Mucosa of descending colon (tissue), 3 donors: ENCODE measurements at regions not wholly inside any gene's neighbourhood (a gene's known extent, or its start where the extent isn't known, plus 50 kb on each side); places are given as distances from the start of the nearest gene placed in this dataset.

Source experiments
- ATAC-seq: fragments of 200-7000 bp; cut with Tn5 transposase; one replicate; pipeline ENCODE4 v1.9.1; 2020; ENCODE audit warnings: mild to moderate bottlenecking, moderate library complexity
- DNase-seq, 3 donors: peaks; one replicate each; pipeline ENCODE4 v3.0.0-alpha.2; 2020
- H3K36me3 ChIP-seq: fragments of 200-600 bp; one replicate; pipeline ENCODE4 v1.8.0; 2021; ENCODE audit warnings: low read depth, mild to moderate bottlenecking
- H3K4me1 ChIP-seq: fragments of 200-600 bp; one replicate; pipeline ENCODE4 v1.8.0; 2021; ENCODE audit warnings: low read depth, mild to moderate bottlenecking
- H3K4me3 ChIP-seq: fragments of 200-600 bp; one replicate; pipeline ENCODE4 v1.8.0; 2021; ENCODE audit warnings: mild to moderate bottlenecking
- H3K9me3 ChIP-seq: fragments of 200-600 bp; one replicate; pipeline ENCODE4 v1.8.0; 2021; ENCODE audit warnings: mild to moderate bottlenecking
- CTCF ChIP-seq: fragments of 200-600 bp; IDR thresholded peaks from one replicate; pipeline ENCODE4 v1.8.0; 2022; ENCODE audit warnings: antibody characterized with exemption, mild to moderate bottlenecking
- intact Hi-C, 2 donors: fragments of 100-400 bp; cut with DNase I in 1 of 2; cut with micrococcal nuclease in 1 of 2; formaldehyde crosslinking; loops; one replicate each; pipeline versions ENCODE4 v1.11.0 to v1.11.1; 2022; cut with DNase I, micrococcal nuclease
- donor health status: DM: no; HTN: no; CAD: no; lungs with moderate emphysema.
- donor health status: DM: no; HTN: no; CAD: no.
- donor health status: DM: no; HTN: yes; CAD: no.

DNA sequence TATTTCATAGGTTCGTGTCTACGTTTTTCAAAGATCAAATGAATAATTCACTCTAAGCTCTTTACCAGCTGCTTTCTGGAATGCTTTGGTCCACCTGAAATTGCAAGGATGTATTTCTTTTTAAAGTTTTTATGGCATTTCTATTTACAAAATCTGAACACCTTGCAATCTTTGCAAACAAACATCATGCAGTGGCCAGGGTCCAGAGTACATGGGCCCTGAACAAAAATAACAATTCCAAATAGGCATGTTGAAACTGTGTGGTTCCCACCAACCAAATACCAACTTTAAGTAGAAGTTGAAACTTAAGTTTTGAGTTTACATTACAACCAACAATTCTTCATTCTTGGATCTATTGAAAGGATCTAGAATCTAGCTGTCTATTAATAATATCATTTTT is 180.1 kb upstream of the FTMT start:
- H3K4me1 ChIP-seq: no peaks in the 10 kb centered on the region
- no peak for TF ChIP-seq CTCF
- intact Hi-C loops: no loop called here
- DNase-seq: no peak
- no peak for ATAC-seq
- H3K9me3 ChIP-seq: no peaks in the 10 kb centered on the region
- no peaks in the 10 kb centered on the region for H3K36me3 ChIP-seq
- H3K4me3 ChIP-seq: no peak overlapping the region

GRCh38 chr5:121675924-121676323 is 175.8 kb upstream of the FTMT start:
- Histone ChIP-seq H3K36me3 (no peaks in the 10 kb centered on the region), H3K9me3 (no peaks in the 10 kb centered on the region), H3K4me3 (no peak overlapping the region), H3K4me1 (no peaks in the 10 kb centered on the region)
- no peak for TF ChIP-seq CTCF
- ATAC-seq (no peak), DNase-seq (no peak)
- intact Hi-C loops: no loop called here

- H3K4me1 ChIP-seq: no peaks in the 10 kb centered on the region
- intact Hi-C loops: no loop called here
- no peak overlapping the region for H3K4me3 ChIP-seq
- TF ChIP-seq CTCF: no peak
- peaks cover 5% of the 10 kb centered on the region for H3K9me3 ChIP-seq
- H3K36me3 ChIP-seq: no peaks in the 10 kb centered on the region
- ATAC-seq (no peak), DNase-seq (no peak)
Measured at GRCh38 chr5:121681229-121681855, 170.3 kb upstream of the FTMT start.

- no peak for TF ChIP-seq CTCF
- Histone ChIP-seq H3K9me3 (no peaks in the 10 kb centered on the region), H3K4me3 (no peak overlapping the region), H3K36me3 (no peaks in the 10 kb centered on the region), H3K4me1 (no peaks in the 10 kb centered on the region)
- intact Hi-C loops: no loop called here
- ATAC-seq: no peak
- no peak for DNase-seq
Measured at GRCh38 chr5:121688126-121688525, 163.6 kb upstream of the FTMT start.

DNA sequence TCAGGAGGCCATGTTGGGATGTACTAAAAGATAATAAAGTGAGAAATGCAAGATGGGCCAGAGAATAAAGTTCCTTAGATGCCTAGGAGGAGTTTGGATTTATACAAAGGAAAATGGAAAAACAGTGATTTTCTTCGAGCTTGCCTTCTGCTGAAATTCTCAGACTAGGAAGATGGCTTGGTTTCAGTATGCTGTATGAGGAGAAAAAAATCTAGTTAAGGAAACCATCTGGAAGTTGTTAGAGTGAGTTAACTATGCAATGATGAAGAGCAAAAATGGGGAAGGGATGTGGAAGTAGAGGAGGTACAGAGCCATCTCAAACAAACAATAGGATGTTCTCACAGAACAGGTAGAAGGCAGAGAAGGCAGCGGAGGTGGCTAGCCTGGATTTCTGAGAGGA is 162.9 kb upstream of the FTMT start:
- intact Hi-C loops: no loop called here

More for the DNA sequence above, 162.9 kb upstream of the FTMT start:
- H3K4me1 ChIP-seq: no peaks in the 10 kb centered on the region
- DNase-seq: no peak
- H3K9me3 ChIP-seq: no peaks in the 10 kb centered on the region
- no peak overlapping the region for H3K4me3 ChIP-seq
- ATAC-seq: no peak
- H3K36me3 ChIP-seq: no peaks in the 10 kb centered on the region
- TF ChIP-seq CTCF: no peak
